ENCODE measurements at regions not wholly inside any gene's neighbourhood (a gene's known extent, or its start where the extent isn't known, plus 50 kb on each side); places are given as distances from the start of the nearest gene placed in this dataset.

- TF ChIP-seq RAD21 (IDR thresholded peaks at IDR 0.05; ENCODE audit: low read depth) (no peak), REST (IDR thresholded peaks at IDR 0.05; ENCODE audit: low read depth) (no peak), NFIC (IDR thresholded peaks at IDR 0.05) (no peak), YY1 (IDR thresholded peaks at IDR 0.05; ENCODE audit: low read depth) (no peak), CEBPB (IDR thresholded peaks at IDR 0.05) (no peak), MAX (IDR thresholded peaks at IDR 0.05) (no peak), EGR1 (IDR thresholded peaks at IDR 0.05) (no peak), TAF1 (IDR thresholded peaks at IDR 0.05; ENCODE audit: low read depth) (no peak)
These were observed 265.7 kb upstream of the C1orf174 start for GRCh38 chr1:4165686-4166300.

GRCh38 chr1:4166713-4167112, 266.6 kb upstream of the C1orf174 start:
- TF ChIP-seq RAD21 (IDR thresholded peaks at IDR 0.05; ENCODE audit: low read depth) (no peak), NFIC (IDR thresholded peaks at IDR 0.05) (no peak), EGR1 (IDR thresholded peaks at IDR 0.05) (no peak), ZBTB7A (IDR thresholded peaks at IDR 0.05; ENCODE audit: low read depth) (no peak), TAF1 (IDR thresholded peaks at IDR 0.05; ENCODE audit: low read depth) (no peak), YY1 (IDR thresholded peaks at IDR 0.05; ENCODE audit: low read depth) (no peak), CREB1 (IDR thresholded peaks at IDR 0.05; ENCODE audit: low read depth) (no peak), MAX (IDR thresholded peaks at IDR 0.05) (no peak)

GRCh38 chr1:4169991-4170390, 269.9 kb upstream of the C1orf174 start:
- TF ChIP-seq ZBTB7A (IDR thresholded peaks at IDR 0.05; ENCODE audit: low read depth) (no peak), TAF1 (IDR thresholded peaks at IDR 0.05; ENCODE audit: low read depth) (no peak), NFIC (IDR thresholded peaks at IDR 0.05) (no peak), CEBPB (IDR thresholded peaks at IDR 0.05) (no peak), YY1 (IDR thresholded peaks at IDR 0.05; ENCODE audit: low read depth) (no peak)

- TF ChIP-seq ZBTB7A (IDR thresholded peaks at IDR 0.05; ENCODE audit: low read depth) (no peak), YY1 (IDR thresholded peaks at IDR 0.05; ENCODE audit: low read depth) (no peak), TCF12 (IDR thresholded peaks at IDR 0.05; ENCODE audit: low read depth) (no peak), MAX (IDR thresholded peaks at IDR 0.05) (no peak), USF1 (IDR thresholded peaks at IDR 0.05) (no peak), FOXM1 (IDR thresholded peaks at IDR 0.05; ENCODE audit: borderline replicate concordance, low read depth) (no peak), TEAD4 (IDR thresholded peaks at IDR 0.05) (no peak), RAD21 (IDR thresholded peaks at IDR 0.05; ENCODE audit: low read depth) (no peak), NFIC (IDR thresholded peaks at IDR 0.05) (no peak)
These were observed 270.7 kb upstream of the C1orf174 start for GRCh38 chr1:4170548-4171340.

- TF ChIP-seq FOXM1 (IDR thresholded peaks at IDR 0.05; ENCODE audit: borderline replicate concordance, low read depth): no peak
- no peak for TF ChIP-seq USF1 (IDR thresholded peaks at IDR 0.05)
- no peak for TF ChIP-seq CREB1 (IDR thresholded peaks at IDR 0.05; ENCODE audit: low read depth)
- TF ChIP-seq RAD21 (IDR thresholded peaks at IDR 0.05; ENCODE audit: low read depth): no peak
- TF ChIP-seq TCF12 (IDR thresholded peaks at IDR 0.05; ENCODE audit: low read depth): no peak
- TF ChIP-seq NFIC (IDR thresholded peaks at IDR 0.05): no peak
- TF ChIP-seq EP300 (IDR thresholded peaks at IDR 0.05; ENCODE audit: borderline replicate concordance): no peak
- TF ChIP-seq CEBPB (IDR thresholded peaks at IDR 0.05): no peak
- TF ChIP-seq TEAD4 (IDR thresholded peaks at IDR 0.05): no peak
- no peak for TF ChIP-seq REST (IDR thresholded peaks at IDR 0.05; ENCODE audit: low read depth)
- no peak for TF ChIP-seq MAX (IDR thresholded peaks at IDR 0.05)
- no peak for TF ChIP-seq YY1 (IDR thresholded peaks at IDR 0.05; ENCODE audit: low read depth)
- TF ChIP-seq TAF1 (IDR thresholded peaks at IDR 0.05; ENCODE audit: low read depth): no peak
- TF ChIP-seq ZBTB7A (IDR thresholded peaks at IDR 0.05; ENCODE audit: low read depth): no peak
- no peak for TF ChIP-seq EGR1 (IDR thresholded peaks at IDR 0.05)
These were observed 271.7 kb upstream of the C1orf174 start for GRCh38 chr1:4171480-4172450.

Measured in Ishikawa (cell line).